ENCODE measurements at regions not wholly inside any gene's neighbourhood (a gene's known extent, or its start where the extent isn't known, plus 50 kb on each side); places are given as distances from the start of the nearest gene placed in this dataset.

- H2AFZ ChIP-seq (ENCODE audit: low read depth, low read length), result no peak overlapping the region
- H3K9ac ChIP-seq (replicated peaks; ENCODE audit: extremely low read depth, insufficient read depth, low read length), result no peak overlapping the region
- ChIA-PET POLR2A (no interaction called here), CTCF (no interaction called here)
- no peak for FAIRE-seq
- intact Hi-C loops (cut with micrococcal nuclease) (no loop called here), dilution Hi-C loops (cut with MboI; ENCODE audit: extremely low pct_ligation_motif_present, low sequenced_read_pairs) (no loop called here)
- no peak overlapping the region for H3K4me3 ChIP-seq (replicated peaks in 1 of 3; ENCODE audit: insufficient read depth in 1 of 3, low read depth in 1 of 3, low read length in 3 of 3)
- H3K9me1 ChIP-seq (replicated peaks; ENCODE audit: control insufficient read depth, extremely low read depth, insufficient read depth, low read length), result no peaks in the 10 kb centered on the region
- no peaks in the 10 kb centered on the region for H4K20me1 ChIP-seq (replicated peaks; ENCODE audit: control insufficient read depth, extremely low read depth, insufficient read depth, low read length)
- peaks cover 0 to 4% of the 10 kb centered on the region in 2 experiments for H3K27me3 ChIP-seq (ENCODE audit: control insufficient read depth in 2 of 2, insufficient read depth in 2 of 2, low read length in 2 of 2)
- no peak overlapping the region for H3K27ac ChIP-seq (ENCODE audit: insufficient read depth, low read depth, low read length)
- no peak overlapping the region for H3K4me2 ChIP-seq (ENCODE audit: insufficient read depth, low read length)
- no peak for DNase-seq (ENCODE audit: low read depth, low spot score)
- no peaks in the 10 kb centered on the region for H3K4me1 ChIP-seq (ENCODE audit: control insufficient read depth, extremely low read depth, insufficient read depth, low read length)
- no peaks in the 10 kb centered on the region for H3K36me3 ChIP-seq (ENCODE audit: control insufficient read depth in 2 of 2, extremely low read depth in 1 of 2, insufficient read depth in 2 of 2, low read length in 2 of 2)
- H3K79me2 ChIP-seq (ENCODE audit: control insufficient read depth, insufficient read depth, low read length), result no peaks in the 10 kb centered on the region
- no TSS peak for BruUV-seq (replicated peaks)
- H3K9me3 ChIP-seq (replicated peaks; ENCODE audit: control insufficient read depth, insufficient read depth, low read length), result no peaks in the 10 kb centered on the region
- TF ChIP-seq, protein P1, sequence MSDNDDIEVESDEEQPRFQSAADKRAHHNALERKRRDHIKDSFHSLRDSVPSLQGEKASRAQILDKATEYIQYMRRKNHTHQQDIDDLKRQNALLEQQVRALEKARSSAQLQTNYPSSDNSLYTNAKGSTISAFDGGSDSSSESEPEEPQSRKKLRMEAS (IDR thresholded peaks at IDR 0.05; ENCODE audit: insufficient read depth, insufficient read length), result no peak
- TF ChIP-seq EZH2 (IDR thresholded peaks at IDR 0.05; ENCODE audit: borderline replicate concordance, low read depth, low read length, severe bottlenecking) (no peak), FOS (IDR thresholded peaks at IDR 0.05; ENCODE audit: borderline replicate concordance, insufficient read depth, low read length) (no peak), JUN (IDR thresholded peaks at IDR 0.05; ENCODE audit: borderline replicate concordance, insufficient read depth, insufficient read length, low read depth) (no peak), POLR2A (IDR thresholded peaks at IDR 0.05; ENCODE audit: low read depth, low read length) (no peak), GATA2 (IDR thresholded peaks at IDR 0.05; ENCODE audit: insufficient read depth, insufficient read length, low read depth, low read length) (no peak), POLR2AphosphoS5 (IDR thresholded peaks at IDR 0.05; ENCODE audit: insufficient read depth, low read depth, low read length) (no peak), MYC (IDR thresholded peaks at IDR 0.05; ENCODE audit: low read depth, low read length) (no peak)
- TF ChIP-seq, protein P2, sequence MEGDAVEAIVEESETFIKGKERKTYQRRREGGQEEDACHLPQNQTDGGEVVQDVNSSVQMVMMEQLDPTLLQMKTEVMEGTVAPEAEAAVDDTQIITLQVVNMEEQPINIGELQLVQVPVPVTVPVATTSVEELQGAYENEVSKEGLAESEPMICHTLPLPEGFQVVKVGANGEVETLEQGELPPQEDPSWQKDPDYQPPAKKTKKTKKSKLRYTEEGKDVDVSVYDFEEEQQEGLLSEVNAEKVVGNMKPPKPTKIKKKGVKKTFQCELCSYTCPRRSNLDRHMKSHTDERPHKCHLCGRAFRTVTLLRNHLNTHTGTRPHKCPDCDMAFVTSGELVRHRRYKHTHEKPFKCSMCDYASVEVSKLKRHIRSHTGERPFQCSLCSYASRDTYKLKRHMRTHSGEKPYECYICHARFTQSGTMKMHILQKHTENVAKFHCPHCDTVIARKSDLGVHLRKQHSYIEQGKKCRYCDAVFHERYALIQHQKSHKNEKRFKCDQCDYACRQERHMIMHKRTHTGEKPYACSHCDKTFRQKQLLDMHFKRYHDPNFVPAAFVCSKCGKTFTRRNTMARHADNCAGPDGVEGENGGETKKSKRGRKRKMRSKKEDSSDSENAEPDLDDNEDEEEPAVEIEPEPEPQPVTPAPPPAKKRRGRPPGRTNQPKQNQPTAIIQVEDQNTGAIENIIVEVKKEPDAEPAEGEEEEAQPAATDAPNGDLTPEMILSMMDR (IDR thresholded peaks at IDR 0.05; ENCODE audit: extremely low read depth in 1 of 2, insufficient read depth in 1 of 2, low read depth in 1 of 2, low read length in 2 of 2), result no peak
Observed at GRCh38 chr20:51329845-51330244, 212.7 kb downstream of the NFATC2 start.
